ENCODE measurements at regions not wholly inside any gene's neighbourhood (a gene's known extent, or its start where the extent isn't known, plus 50 kb on each side); places are given as distances from the start of the nearest gene placed in this dataset.

DNA sequence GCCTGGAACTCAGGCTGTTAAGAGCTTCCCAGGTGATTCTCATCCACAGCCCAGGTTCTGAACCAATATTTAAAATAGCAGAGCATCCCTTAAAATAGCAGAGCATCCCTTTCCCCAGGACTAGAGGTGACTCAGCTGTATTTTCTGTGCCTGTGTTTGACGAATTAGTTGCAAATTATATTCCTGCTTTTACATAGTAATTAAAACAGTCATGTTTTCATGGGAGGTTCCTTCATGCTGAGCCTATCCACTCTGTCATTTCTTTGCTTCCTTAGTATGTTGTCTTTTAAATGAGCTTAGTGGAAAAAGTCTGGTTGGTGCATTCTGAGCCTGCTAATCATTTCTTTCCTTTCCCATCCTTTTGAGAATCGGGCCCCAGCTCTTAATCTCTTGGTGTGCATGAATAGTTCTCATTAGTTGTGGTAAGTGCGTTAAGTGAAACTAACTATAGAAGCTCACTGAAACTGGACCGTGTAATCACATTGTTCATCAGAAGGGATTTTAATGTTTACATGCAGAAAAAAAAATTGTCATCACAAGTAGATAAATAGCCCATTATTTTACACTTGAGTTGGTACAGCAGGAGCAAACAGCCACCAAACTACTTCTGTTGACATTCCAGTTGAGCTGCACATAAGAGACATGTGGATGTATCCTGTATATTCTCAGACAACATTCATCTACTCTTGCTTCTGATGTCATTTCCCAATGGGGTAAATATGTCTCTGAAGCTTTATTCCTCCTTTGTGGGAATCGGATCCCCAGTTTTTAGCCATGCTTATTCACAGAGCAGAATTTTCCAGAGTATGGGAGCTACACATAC lies 596.9 kb upstream of the WWC1 start:
- H3K36me3 ChIP-seq (ENCODE audit: control insufficient read depth in 4 of 4, insufficient read depth in 3 of 4, low read depth in 1 of 4, low read length in 3 of 4) = no peaks in the 10 kb centered on the region
- no peak overlapping the region for H3K4me3 ChIP-seq (ENCODE audit: low read depth in 1 of 3, low read length in 3 of 3)
- DNase-seq (ENCODE audit: low spot score) = no peak
- H3K27me3 ChIP-seq (ENCODE audit: control insufficient read depth in 4 of 4, insufficient read depth in 4 of 4, low read length in 3 of 4) = peaks cover 0 to 2% (median 0%) of the 10 kb centered on the region in 4 donors
- WGBS = 71% methylated on average over 5 of the region's 5 CpGs
- H3K27ac ChIP-seq (ENCODE audit: low read depth in 1 of 2, low read length in 2 of 2) = no peak overlapping the region
- H3K9ac ChIP-seq (ENCODE audit: low read depth in 1 of 2, low read length in 2 of 2) = no peak overlapping the region
- TF ChIP-seq SP1 (IDR thresholded peaks at IDR 0.05) = no peak
- no peak for TF ChIP-seq YY1 (IDR thresholded peaks at IDR 0.05)
- no peak for TF ChIP-seq FOXA1 (IDR thresholded peaks at IDR 0.05)
- TF ChIP-seq, protein P1, sequence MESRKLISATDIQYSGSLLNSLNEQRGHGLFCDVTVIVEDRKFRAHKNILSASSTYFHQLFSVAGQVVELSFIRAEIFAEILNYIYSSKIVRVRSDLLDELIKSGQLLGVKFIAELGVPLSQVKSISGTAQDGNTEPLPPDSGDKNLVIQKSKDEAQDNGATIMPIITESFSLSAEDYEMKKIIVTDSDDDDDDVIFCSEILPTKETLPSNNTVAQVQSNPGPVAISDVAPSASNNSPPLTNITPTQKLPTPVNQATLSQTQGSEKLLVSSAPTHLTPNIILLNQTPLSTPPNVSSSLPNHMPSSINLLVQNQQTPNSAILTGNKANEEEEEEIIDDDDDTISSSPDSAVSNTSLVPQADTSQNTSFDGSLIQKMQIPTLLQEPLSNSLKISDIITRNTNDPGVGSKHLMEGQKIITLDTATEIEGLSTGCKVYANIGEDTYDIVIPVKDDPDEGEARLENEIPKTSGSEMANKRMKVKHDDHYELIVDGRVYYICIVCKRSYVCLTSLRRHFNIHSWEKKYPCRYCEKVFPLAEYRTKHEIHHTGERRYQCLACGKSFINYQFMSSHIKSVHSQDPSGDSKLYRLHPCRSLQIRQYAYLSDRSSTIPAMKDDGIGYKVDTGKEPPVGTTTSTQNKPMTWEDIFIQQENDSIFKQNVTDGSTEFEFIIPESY (IDR thresholded peaks at IDR 0.05) = no peak
- TF ChIP-seq FOXA2 (IDR thresholded peaks at IDR 0.05) = no peak
- TF ChIP-seq, protein P2, sequence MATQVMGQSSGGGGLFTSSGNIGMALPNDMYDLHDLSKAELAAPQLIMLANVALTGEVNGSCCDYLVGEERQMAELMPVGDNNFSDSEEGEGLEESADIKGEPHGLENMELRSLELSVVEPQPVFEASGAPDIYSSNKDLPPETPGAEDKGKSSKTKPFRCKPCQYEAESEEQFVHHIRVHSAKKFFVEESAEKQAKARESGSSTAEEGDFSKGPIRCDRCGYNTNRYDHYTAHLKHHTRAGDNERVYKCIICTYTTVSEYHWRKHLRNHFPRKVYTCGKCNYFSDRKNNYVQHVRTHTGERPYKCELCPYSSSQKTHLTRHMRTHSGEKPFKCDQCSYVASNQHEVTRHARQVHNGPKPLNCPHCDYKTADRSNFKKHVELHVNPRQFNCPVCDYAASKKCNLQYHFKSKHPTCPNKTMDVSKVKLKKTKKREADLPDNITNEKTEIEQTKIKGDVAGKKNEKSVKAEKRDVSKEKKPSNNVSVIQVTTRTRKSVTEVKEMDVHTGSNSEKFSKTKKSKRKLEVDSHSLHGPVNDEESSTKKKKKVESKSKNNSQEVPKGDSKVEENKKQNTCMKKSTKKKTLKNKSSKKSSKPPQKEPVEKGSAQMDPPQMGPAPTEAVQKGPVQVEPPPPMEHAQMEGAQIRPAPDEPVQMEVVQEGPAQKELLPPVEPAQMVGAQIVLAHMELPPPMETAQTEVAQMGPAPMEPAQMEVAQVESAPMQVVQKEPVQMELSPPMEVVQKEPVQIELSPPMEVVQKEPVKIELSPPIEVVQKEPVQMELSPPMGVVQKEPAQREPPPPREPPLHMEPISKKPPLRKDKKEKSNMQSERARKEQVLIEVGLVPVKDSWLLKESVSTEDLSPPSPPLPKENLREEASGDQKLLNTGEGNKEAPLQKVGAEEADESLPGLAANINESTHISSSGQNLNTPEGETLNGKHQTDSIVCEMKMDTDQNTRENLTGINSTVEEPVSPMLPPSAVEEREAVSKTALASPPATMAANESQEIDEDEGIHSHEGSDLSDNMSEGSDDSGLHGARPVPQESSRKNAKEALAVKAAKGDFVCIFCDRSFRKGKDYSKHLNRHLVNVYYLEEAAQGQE (IDR thresholded peaks at IDR 0.05) = no peak
- no peak for TF ChIP-seq HNF4A (conservative IDR thresholded peaks at IDR 0.05)
- TF ChIP-seq TAF1 (conservative IDR thresholded peaks at IDR 0.05) = no peak
- no peak for TF ChIP-seq HNF4G (IDR thresholded peaks at IDR 0.05)
- TF ChIP-seq EGR1 (IDR thresholded peaks at IDR 0.05; ENCODE audit: low read depth in 2 of 2) = no peak
- TF ChIP-seq RAD21 (IDR thresholded peaks at IDR 0.05) = no peak
- TF ChIP-seq NR2F2 (IDR thresholded peaks at IDR 0.05) = no peak
- TF ChIP-seq, protein P3, sequence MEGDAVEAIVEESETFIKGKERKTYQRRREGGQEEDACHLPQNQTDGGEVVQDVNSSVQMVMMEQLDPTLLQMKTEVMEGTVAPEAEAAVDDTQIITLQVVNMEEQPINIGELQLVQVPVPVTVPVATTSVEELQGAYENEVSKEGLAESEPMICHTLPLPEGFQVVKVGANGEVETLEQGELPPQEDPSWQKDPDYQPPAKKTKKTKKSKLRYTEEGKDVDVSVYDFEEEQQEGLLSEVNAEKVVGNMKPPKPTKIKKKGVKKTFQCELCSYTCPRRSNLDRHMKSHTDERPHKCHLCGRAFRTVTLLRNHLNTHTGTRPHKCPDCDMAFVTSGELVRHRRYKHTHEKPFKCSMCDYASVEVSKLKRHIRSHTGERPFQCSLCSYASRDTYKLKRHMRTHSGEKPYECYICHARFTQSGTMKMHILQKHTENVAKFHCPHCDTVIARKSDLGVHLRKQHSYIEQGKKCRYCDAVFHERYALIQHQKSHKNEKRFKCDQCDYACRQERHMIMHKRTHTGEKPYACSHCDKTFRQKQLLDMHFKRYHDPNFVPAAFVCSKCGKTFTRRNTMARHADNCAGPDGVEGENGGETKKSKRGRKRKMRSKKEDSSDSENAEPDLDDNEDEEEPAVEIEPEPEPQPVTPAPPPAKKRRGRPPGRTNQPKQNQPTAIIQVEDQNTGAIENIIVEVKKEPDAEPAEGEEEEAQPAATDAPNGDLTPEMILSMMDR (IDR thresholded peaks at IDR 0.05; ENCODE audit: low read depth, low read length, missing input control) = no peak
- TF ChIP-seq RXRA (IDR thresholded peaks at IDR 0.05) = no peak
- no peak for TF ChIP-seq MAX (IDR thresholded peaks at IDR 0.05)
- TF ChIP-seq GABPA (IDR thresholded peaks at IDR 0.05 in 1 of 2, conservative IDR thresholded peaks at IDR 0.05 in 1 of 2) = no peak
- TF ChIP-seq JUND (IDR thresholded peaks at IDR 0.05) = no peak
- no peaks in the 10 kb centered on the region for H3K9me3 ChIP-seq (ENCODE audit: control insufficient read depth in 4 of 4, low read length in 3 of 4)
- H3K4me1 ChIP-seq (ENCODE audit: control insufficient read depth in 4 of 4, insufficient read depth in 4 of 4, low read length in 3 of 4) = no peaks in the 10 kb centered on the region

Data from liver (tissue), 8 donors.